ENCODE measurements at regions not wholly inside any gene's neighbourhood (a gene's known extent, or its start where the extent isn't known, plus 50 kb on each side); places are given as distances from the start of the nearest gene placed in this dataset.

DNA sequence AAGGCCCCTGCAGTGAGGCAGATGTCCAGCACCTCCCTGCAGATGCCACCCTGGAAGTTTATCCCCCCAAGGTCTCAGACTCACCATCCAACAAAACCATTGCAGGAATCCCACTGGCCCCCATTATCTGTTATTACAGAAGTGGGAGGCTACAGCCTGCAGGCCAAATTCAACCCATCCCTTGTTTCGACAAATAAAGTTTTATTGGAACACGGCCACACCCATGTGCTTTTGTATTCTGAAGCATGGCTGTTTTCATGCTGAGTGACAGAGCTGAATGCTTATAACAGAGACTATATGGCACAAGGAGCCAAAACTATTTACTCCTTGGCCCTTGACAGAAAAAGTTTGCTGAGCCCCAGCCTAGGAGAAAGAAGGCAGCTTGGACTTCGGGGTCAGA lies 428.8 kb downstream of the CDK5RAP2 start:
- Histone ChIP-seq H3K79me2 (ENCODE audit: control insufficient read depth, insufficient read depth, low read length) (no peaks in the 10 kb centered on the region), H4K20me1 (ENCODE audit: control insufficient read depth, insufficient read depth, low read length, poor library complexity, severe bottlenecking) (no peaks in the 10 kb centered on the region), H3K27ac (ENCODE audit: low read length in 2 of 2) (no peak overlapping the region), H3K36me3 (replicated peaks in 1 of 2; ENCODE audit: control extremely low read depth in 1 of 2, control insufficient read depth in 1 of 2, extremely low read depth in 1 of 2, insufficient read depth in 2 of 2, low read length in 1 of 2) (no peaks in the 10 kb centered on the region), H2AFZ (ENCODE audit: insufficient read depth, low read depth, low read length, poor library complexity, severe bottlenecking) (no peak overlapping the region), H3K9ac (ENCODE audit: low read length) (no peak overlapping the region), H3K9me3 (ENCODE audit: control extremely low read depth in 1 of 3, control insufficient read depth in 2 of 3, insufficient read depth in 1 of 3, low read length in 2 of 3) (no peaks in the 10 kb centered on the region), H3K4me3 (ENCODE audit: control extremely low read depth in 1 of 5, extremely low read depth in 1 of 5, insufficient read depth in 1 of 5, low read depth in 2 of 5, low read length in 4 of 5) (no peak overlapping the region), H3K4me2 (replicated peaks; ENCODE audit: low read depth, low read length, poor library complexity, severe bottlenecking) (no peak overlapping the region), H3K27me3 (replicated peaks in 1 of 4; ENCODE audit: control extremely low read depth in 1 of 4, control insufficient read depth in 3 of 4, insufficient read depth in 4 of 4, low read length in 3 of 4) (no peaks in the 10 kb centered on the region), H3K4me1 (ENCODE audit: control insufficient read depth in 2 of 2, insufficient read depth in 2 of 2, low read length in 2 of 2) (no peaks in the 10 kb centered on the region)
- H3K9me3 Mint-ChIP-seq (ENCODE audit: insufficient read depth), result no peaks in the 10 kb centered on the region
- no peak overlapping the region for H3K27ac Mint-ChIP-seq
- H3K27me3 Mint-ChIP-seq, result peaks cover 5% of the 10 kb centered on the region
- 100% methylated on average over 1 of the region's 3 CpGs for WGBS (ENCODE audit: insufficient coverage)
- no peak overlapping the region for H3K4me3 Mint-ChIP-seq
- TF ChIP-seq, protein P1, sequence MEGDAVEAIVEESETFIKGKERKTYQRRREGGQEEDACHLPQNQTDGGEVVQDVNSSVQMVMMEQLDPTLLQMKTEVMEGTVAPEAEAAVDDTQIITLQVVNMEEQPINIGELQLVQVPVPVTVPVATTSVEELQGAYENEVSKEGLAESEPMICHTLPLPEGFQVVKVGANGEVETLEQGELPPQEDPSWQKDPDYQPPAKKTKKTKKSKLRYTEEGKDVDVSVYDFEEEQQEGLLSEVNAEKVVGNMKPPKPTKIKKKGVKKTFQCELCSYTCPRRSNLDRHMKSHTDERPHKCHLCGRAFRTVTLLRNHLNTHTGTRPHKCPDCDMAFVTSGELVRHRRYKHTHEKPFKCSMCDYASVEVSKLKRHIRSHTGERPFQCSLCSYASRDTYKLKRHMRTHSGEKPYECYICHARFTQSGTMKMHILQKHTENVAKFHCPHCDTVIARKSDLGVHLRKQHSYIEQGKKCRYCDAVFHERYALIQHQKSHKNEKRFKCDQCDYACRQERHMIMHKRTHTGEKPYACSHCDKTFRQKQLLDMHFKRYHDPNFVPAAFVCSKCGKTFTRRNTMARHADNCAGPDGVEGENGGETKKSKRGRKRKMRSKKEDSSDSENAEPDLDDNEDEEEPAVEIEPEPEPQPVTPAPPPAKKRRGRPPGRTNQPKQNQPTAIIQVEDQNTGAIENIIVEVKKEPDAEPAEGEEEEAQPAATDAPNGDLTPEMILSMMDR (IDR thresholded peaks at IDR 0.05), result no peak
- TF ChIP-seq EZH2 (IDR thresholded peaks at IDR 0.05; ENCODE audit: borderline replicate concordance, insufficient read depth, low read depth, low read length, poor library complexity, severe bottlenecking), result no peak
- no peak for ATAC-seq (ENCODE audit: low read depth)
- no peaks in the 10 kb centered on the region for H3K4me1 Mint-ChIP-seq
- ChIA-PET CTCF (no interaction called here), POLR2A (no interaction called here)
- intact Hi-C loops (cut with micrococcal nuclease), result no loop called here
- DNase-seq, result no peak

GRCh38 chr9:120138955-120139354 lies 441.0 kb downstream of the CDK5RAP2 start:
- Histone ChIP-seq H3K79me2 (ENCODE audit: control insufficient read depth, insufficient read depth, low read length) (no peaks in the 10 kb centered on the region), H3K4me2 (replicated peaks; ENCODE audit: low read depth, low read length, poor library complexity, severe bottlenecking) (no peak overlapping the region), H3K4me3 (ENCODE audit: control extremely low read depth in 1 of 5, extremely low read depth in 1 of 5, insufficient read depth in 1 of 5, low read depth in 2 of 5, low read length in 4 of 5) (no peak overlapping the region), H3K27me3 (replicated peaks in 1 of 4; ENCODE audit: control extremely low read depth in 1 of 4, control insufficient read depth in 3 of 4, insufficient read depth in 4 of 4, low read length in 3 of 4) (peaks cover 0 to 3% (median 0%) of the 10 kb centered on the region in 4 experiments), H3K9ac (ENCODE audit: low read length) (no peak overlapping the region), H2AFZ (ENCODE audit: insufficient read depth, low read depth, low read length, poor library complexity, severe bottlenecking) (no peak overlapping the region), H3K4me1 (ENCODE audit: control insufficient read depth in 2 of 2, insufficient read depth in 2 of 2, low read length in 2 of 2) (no peaks in the 10 kb centered on the region), H3K27ac (ENCODE audit: low read length in 2 of 2) (no peak overlapping the region), H3K9me3 (ENCODE audit: control extremely low read depth in 1 of 3, control insufficient read depth in 2 of 3, insufficient read depth in 1 of 3, low read length in 2 of 3) (peaks cover 0 to under 1% (median 0%) of the 10 kb centered on the region in 3 donors), H4K20me1 (ENCODE audit: control insufficient read depth, insufficient read depth, low read length, poor library complexity, severe bottlenecking) (no peaks in the 10 kb centered on the region), H3K36me3 (replicated peaks in 1 of 2; ENCODE audit: control extremely low read depth in 1 of 2, control insufficient read depth in 1 of 2, extremely low read depth in 1 of 2, insufficient read depth in 2 of 2, low read length in 1 of 2) (no peaks in the 10 kb centered on the region)
- TF ChIP-seq, protein P1 (IDR thresholded peaks at IDR 0.05), result no peak
- TF ChIP-seq EZH2 (IDR thresholded peaks at IDR 0.05; ENCODE audit: borderline replicate concordance, insufficient read depth, low read depth, low read length, poor library complexity, severe bottlenecking), result no peak
- no peak for ATAC-seq (ENCODE audit: low read depth)
- POLR2A ChIA-PET, result no interaction called here
- H3K4me3 Mint-ChIP-seq, result no peak overlapping the region
- no peak for DNase-seq
- intact Hi-C loops (cut with micrococcal nuclease), result no loop called here
- H3K9me3 Mint-ChIP-seq (ENCODE audit: insufficient read depth), result no peaks in the 10 kb centered on the region
- no peak overlapping the region for H3K27ac Mint-ChIP-seq
- no peaks in the 10 kb centered on the region for H3K27me3 Mint-ChIP-seq
- WGBS (ENCODE audit: insufficient coverage), result 80% methylated on average over 1 of the region's 1 CpG
- no peaks in the 10 kb centered on the region for H3K4me1 Mint-ChIP-seq
- CTCF ChIA-PET, result no interaction called here
